Stimulated activated CD4-positive, alpha-beta T cell treated with anti-CD3 and anti-CD28 coated beads, Interleukin-2, amount 100 ng/mL, for 4 hours (primary cell): ENCODE measurements at regions not wholly inside any gene's neighbourhood (a gene's known extent, or its start where the extent isn't known, plus 50 kb on each side); places are given as distances from the start of the nearest gene placed in this dataset.

Experiments used
- DNase-seq: peaks from one replicate; pipeline ENCODE4 v3.0.0-alpha.2; 2020; ENCODE audit warnings: low read depth

GRCh38 chr15:77762747-77763355 lies 130.1 kb upstream of the LINGO1 start:
- no peak for DNase-seq

DNA sequence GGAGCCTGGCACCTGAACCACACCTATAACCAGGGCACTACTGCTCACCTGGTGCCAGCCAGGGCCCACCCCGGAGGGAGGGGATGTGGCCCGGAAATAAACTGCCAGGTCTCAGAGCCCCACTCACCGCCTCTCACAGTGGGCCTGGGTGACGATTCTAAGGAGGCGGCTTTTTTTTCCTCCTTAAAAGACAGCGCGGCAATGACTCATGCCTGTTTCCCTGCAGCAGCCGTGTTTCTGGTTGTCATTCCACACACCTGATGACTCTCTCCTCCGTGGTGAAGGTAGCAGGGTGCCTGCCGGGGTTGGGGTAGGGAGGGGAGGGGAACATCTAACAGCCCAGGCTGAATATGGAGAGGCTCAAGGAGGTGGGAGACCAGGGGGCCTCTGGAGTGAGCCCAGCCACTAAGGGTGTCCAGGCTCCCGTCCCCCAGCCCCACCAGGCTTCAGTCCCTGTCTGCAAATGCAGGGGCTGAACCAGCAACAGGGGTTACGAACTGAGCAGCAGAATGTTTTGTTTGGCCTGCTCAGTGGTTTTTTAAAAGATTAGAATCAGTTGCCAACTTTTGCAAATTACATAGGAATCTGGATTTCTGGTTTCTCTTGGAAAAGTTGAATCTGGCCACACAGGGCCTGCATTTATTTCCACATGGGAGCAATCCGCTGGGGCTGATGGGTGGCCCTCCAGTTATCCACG lies 127.3 kb upstream of the LINGO1 start:
- no peak for DNase-seq

DNA sequence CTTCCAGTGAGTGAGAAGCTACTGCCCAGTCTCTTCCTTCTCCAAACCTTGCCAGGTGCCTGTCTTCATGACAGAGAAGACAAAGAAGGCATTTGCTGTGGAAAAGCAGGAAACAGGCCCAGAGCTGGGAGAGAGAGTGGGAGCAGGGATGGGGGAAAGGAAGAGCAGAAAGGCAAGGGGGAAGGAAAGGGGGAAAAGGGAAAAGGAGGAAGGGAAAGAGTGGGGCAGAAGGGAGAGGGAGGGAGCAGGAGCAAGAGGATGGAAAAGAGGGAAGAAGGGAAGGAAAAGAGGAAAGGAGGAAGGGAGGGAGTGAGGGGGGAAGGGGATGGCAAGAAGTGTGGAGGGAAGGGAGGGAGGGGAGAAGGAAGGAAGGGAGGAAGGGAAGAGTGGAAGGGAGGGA lies 121.2 kb upstream of the LINGO1 start:
- DNase-seq = no peak

DNA sequence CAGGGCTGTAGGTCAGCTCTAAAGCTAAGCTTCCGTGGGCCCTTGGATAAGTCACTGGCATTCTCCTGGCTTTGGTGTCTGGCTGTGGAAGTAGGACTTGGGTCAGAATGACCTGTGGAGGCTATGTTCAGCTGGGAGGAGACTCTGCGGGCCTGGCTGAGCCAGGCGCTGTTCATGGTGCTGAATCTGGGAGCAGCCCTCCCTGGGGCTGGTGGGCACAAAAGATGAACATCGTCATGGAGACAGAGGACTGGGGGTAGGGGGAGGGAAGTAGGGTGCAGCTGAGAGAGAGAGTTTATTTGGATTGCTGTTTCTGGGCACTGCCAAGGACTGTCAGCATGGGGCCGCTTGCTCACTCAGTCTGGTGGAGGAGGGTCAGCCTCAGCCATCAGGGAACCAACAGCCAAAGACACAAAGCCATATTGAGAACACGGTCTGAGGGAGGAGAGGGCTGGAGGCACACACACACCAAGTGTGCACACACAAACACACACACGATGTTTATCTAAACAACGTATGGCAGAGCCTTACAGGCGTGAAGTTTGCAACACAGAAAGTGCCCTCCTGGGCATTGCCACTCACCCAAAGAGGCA lies 120.7 kb upstream of the LINGO1 start:
- no peak for DNase-seq

DNA sequence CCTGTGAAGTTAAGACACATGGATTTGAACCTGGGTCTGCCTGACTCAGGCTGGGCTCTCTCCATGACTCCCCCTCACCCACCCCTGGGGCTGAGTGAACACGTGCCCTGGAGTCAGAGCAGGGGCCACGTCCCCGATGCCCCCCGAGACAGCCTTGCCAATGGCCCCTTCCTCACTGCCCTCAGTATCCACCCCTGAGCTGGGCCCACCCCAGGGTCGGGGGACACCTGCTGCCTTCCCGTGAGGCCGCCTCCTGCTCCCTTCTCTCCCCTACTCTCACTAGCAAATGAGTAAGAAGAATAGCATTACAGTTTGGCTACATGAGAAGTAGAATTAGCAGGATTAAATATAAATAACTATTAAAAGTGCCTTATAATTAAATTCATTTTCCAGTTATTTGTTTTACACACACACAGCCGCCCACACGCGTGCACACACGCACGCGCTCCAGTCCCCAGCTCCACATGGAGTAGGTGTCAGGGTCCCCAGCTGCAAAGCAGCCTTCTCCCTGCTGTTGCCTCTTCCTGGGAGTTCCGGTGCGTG lies 117.4 kb upstream of the LINGO1 start:
- no peak for DNase-seq

GRCh38 chr15:77749236-77749997 lies 116.7 kb upstream of the LINGO1 start:
- no peak for DNase-seq

- DNase-seq = no peak
Measured at GRCh38 chr15:77748078-77749064, 115.7 kb upstream of the LINGO1 start.

- no peak for DNase-seq
Measured at GRCh38 chr15:77747175-77748077, 114.7 kb upstream of the LINGO1 start.

GRCh38 chr15:77746254-77747174 lies 113.8 kb upstream of the LINGO1 start:
- no peak for DNase-seq

GRCh38 chr15:77744398-77744797 lies 111.7 kb upstream of the LINGO1 start:
- no peak for DNase-seq

GRCh38 chr15:77742570-77742969 lies 109.9 kb upstream of the LINGO1 start:
- DNase-seq = no peak

- DNase-seq = no peak
Measured at GRCh38 chr15:77742127-77742526, 109.4 kb upstream of the LINGO1 start.

- DNase-seq = no peak
Measured at GRCh38 chr15:77741106-77741505, 108.4 kb upstream of the LINGO1 start.

GRCh38 chr15:77739591-77740378 lies 107.1 kb upstream of the LINGO1 start:
- DNase-seq = no peak

GRCh38 chr15:77738441-77739302 lies 106.0 kb upstream of the LINGO1 start:
- no peak for DNase-seq

GRCh38 chr15:77738038-77738370 lies 105.3 kb upstream of the LINGO1 start:
- DNase-seq = no peak

GRCh38 chr15:77737238-77738037 lies 104.7 kb upstream of the LINGO1 start:
- DNase-seq = no peak
